ENCODE measurements at regions not wholly inside any gene's neighbourhood (a gene's known extent, or its start where the extent isn't known, plus 50 kb on each side); places are given as distances from the start of the nearest gene placed in this dataset.

GRCh38 chr7:118060692-118061091 lies 123.3 kb upstream of the LSM8 start:
- TF ChIP-seq POLR2A (IDR thresholded peaks at IDR 0.05; ENCODE audit: low read depth, low read length) (no peak), CHD1 (IDR thresholded peaks at IDR 0.05; ENCODE audit: low read depth, low read length) (no peak), MAZ (IDR thresholded peaks at IDR 0.05; ENCODE audit: borderline replicate concordance, low read depth, low read length) (no peak)
- Histone ChIP-seq H3K27me3 (ENCODE audit: control insufficient read depth, insufficient read depth, low read length) (no peaks in the 10 kb centered on the region), H4K8ac (ENCODE audit: low read depth in 2 of 2, low read length in 2 of 2) (no peak overlapping the region), H3K36me3 (ENCODE audit: control insufficient read depth, insufficient read depth, low read length) (no peaks in the 10 kb centered on the region), H2BK20ac (ENCODE audit: low read depth, low read length) (no peak overlapping the region), H2BK120ac (ENCODE audit: low read depth, low read length) (no peak overlapping the region), H3K4me3 (ENCODE audit: insufficient read depth, low read depth, low read length) (no peak overlapping the region), H3K9ac (ENCODE audit: low read depth, low read length) (no peak overlapping the region), H3K56ac (ENCODE audit: extremely low read depth, insufficient read depth, low read length) (no peak overlapping the region), H3K79me1 (ENCODE audit: low read depth in 1 of 2, low read length in 2 of 2) (no peaks in the 10 kb centered on the region), H3K4me2 (ENCODE audit: low read depth, low read length) (no peak overlapping the region), H3K23ac (ENCODE audit: low read depth, low read length) (no peak overlapping the region), H4K91ac (ENCODE audit: insufficient read depth, low read depth, low read length) (no peak overlapping the region), H2AFZ (replicated peaks; ENCODE audit: low read length, poor library complexity) (no peak overlapping the region), H2AK9ac (replicated peaks; ENCODE audit: low read depth, low read length, poor library complexity) (no peak overlapping the region), H3K9me1 (ENCODE audit: insufficient read depth, low read length) (no peaks in the 10 kb centered on the region), H3K9me3 (ENCODE audit: control insufficient read depth, insufficient read depth, low read length) (no peaks in the 10 kb centered on the region), H2BK5ac (ENCODE audit: low read depth, low read length, poor library complexity, severe bottlenecking) (no peak overlapping the region), H2AK5ac (ENCODE audit: low read depth, low read length) (no peak overlapping the region), H3K18ac (ENCODE audit: low read depth, low read length) (no peak overlapping the region), H3K4me1 (ENCODE audit: control insufficient read depth, insufficient read depth, low read length) (no peaks in the 10 kb centered on the region), H4K20me1 (ENCODE audit: insufficient read depth, low read length) (no peaks in the 10 kb centered on the region), H2BK15ac (ENCODE audit: low read depth, low read length) (no peak overlapping the region), H4K5ac (ENCODE audit: low read depth, low read length) (no peak overlapping the region), H3K4ac (ENCODE audit: low read depth, low read length) (no peak overlapping the region), H3K27ac (ENCODE audit: insufficient read depth, low read length) (no peak overlapping the region), H3K14ac (replicated peaks; ENCODE audit: low read depth, low read length) (no peak overlapping the region)
- ChIA-PET POLR2A (ENCODE audit: unreplicated experiment) (no interaction called here), CTCF (no interaction called here)
- intact Hi-C loops (cut with micrococcal nuclease) (no loop called here), dilution Hi-C loops (cut with HindIII; ENCODE audit: low sequenced_read_pairs, unreplicated experiment) (no loop called here), in situ Hi-C loops (cut with MboI; ENCODE audit: low sequenced_read_pairs) (no loop called here)
- no CpG with 5 or more reads among the region's 1 CpG for WGBS, 2 experiments (ENCODE audit: extremely low coverage in 2 of 2, insufficient read length in 1 of 2)
- DNase-seq = no peak
- no peak for ATAC-seq (ENCODE audit: low read depth)
- BruUV-seq (replicated peaks) = no TSS peak

Measured in IMR-90 (cell line).